ENCODE measurements at regions not wholly inside any gene's neighbourhood (a gene's known extent, or its start where the extent isn't known, plus 50 kb on each side); places are given as distances from the start of the nearest gene placed in this dataset.
A peak's percentile ranks its signal among the peaks of the same experiment; 100 is the strongest.
"Not testable (repeated sequence)": the region's sequence is repeated elsewhere in the genome, so short reads cannot be mapped to it uniquely, and the experiment has no call there.

GRCh38 chr5:125874057-125874456 is 549.2 kb upstream of the GRAMD2B start:
- DNase-seq (ENCODE audit: low read depth, low spot score), result no peak
- peak overlapping the region; percentile 54 for H3K27ac ChIP-seq

DNA sequence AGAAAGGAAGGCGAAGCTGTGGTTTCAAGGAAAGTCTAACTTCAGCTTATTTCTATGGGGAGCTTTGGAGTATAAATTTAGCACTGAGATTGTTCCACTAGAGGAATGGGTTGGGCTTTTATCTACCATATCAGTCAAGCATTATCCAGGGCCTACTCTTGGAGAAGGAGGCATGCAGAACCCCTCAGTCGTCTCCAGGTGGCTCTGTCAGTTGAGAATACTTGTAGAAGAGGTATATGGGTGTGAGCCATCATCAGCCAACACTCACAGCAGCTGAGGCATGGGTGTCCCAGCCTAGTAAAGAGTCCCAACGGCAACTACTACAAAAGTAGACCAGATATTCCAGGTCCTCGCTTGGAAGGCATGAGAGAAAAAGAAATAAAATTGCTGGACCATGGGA is 548.5 kb upstream of the GRAMD2B start:
- DNase-seq (ENCODE audit: low read depth, low spot score), result no peak

DNA sequence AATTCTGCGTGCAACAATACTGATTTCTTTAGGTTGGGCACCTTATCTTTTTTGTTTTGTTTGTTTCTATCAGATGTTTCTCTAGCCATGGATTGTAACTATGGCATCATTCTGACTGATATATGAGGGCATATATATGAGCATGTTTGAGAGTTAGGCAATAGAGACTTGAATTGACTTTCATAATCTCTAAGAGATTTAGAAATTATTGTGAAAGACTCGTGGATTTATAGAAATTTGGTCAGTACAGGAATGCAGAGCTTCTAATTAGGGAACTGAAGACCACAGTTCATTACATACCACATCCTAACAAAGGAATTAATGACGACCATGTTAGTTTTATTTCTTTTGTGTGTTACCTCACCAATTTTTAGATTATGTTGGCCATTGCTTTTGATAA is 546.0 kb upstream of the GRAMD2B start:
- no peak for DNase-seq (ENCODE audit: low read depth, low spot score)
- H3K27ac ChIP-seq, result no peak overlapping the region

More for the DNA sequence above, 548.5 kb upstream of the GRAMD2B start:
- peak overlapping the region; percentile 54 for H3K27ac ChIP-seq

- H3K27ac ChIP-seq, result peak overlapping the region; percentile 61
Measured at GRCh38 chr5:125882061-125882460, 541.1 kb upstream of the GRAMD2B start.

DNA sequence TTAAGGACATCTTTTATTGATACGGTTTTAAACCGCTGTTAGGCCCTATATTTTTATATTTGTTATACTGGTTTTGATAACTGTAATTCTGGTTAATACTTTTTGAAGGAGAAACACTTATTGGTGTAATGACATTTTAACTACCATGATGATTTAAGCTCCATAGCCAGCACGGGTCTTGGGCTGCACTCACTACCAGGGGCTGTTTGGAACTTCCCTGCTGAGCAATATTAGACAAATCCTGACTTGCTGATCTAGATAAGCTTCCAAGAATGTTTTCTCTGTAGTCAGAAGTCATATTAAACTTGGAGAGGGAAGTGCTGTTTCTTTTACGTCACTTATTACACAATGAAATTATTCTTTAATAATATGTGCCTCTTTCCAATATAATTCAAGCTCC is 540.0 kb upstream of the GRAMD2B start:
- H3K27ac ChIP-seq, result peak overlapping the region; percentile 61

More at GRCh38 chr5:125882061-125882460, 541.1 kb upstream of the GRAMD2B start:
- DNase-seq (ENCODE audit: low read depth, low spot score), result no peak

GRCh38 chr5:125888358-125888757 is 534.9 kb upstream of the GRAMD2B start:
- DNase-seq (ENCODE audit: low read depth, low spot score), result no peak
- H3K27ac ChIP-seq, result no peak overlapping the region

More for the DNA sequence above, 540.0 kb upstream of the GRAMD2B start:
- peak; percentile 81 for DNase-seq (ENCODE audit: low read depth, low spot score)

DNA sequence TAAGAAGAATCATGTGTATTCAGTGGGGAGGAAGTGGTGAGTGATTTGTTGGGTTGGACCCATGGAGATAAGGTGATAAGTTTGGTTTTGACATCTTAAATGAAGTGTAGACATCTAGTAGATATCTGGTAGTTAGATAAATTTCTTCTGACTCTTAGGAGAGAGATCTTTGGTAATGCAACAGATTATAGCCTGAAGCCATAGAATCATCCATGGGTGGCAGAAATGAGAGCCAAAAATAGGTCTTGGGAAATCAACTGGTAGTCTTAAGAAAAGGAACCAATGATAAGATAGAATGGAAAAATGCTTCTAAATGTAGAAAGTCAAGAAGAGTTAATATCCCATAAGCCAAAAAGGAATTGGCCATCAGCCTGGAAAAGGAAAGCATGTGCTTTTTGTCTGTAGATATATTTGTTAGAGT is 532.7 kb upstream of the GRAMD2B start:
- no peak for DNase-seq (ENCODE audit: low read depth, low spot score)

GRCh38 chr5:125891061-125891725 is 532.0 kb upstream of the GRAMD2B start:
- DNase-seq (ENCODE audit: low read depth, low spot score), result no peak
- peak overlapping the region; percentile 47 for H3K27ac ChIP-seq

More for the DNA sequence above, 532.7 kb upstream of the GRAMD2B start:
- peak overlapping the region; percentile 47 for H3K27ac ChIP-seq

DNA sequence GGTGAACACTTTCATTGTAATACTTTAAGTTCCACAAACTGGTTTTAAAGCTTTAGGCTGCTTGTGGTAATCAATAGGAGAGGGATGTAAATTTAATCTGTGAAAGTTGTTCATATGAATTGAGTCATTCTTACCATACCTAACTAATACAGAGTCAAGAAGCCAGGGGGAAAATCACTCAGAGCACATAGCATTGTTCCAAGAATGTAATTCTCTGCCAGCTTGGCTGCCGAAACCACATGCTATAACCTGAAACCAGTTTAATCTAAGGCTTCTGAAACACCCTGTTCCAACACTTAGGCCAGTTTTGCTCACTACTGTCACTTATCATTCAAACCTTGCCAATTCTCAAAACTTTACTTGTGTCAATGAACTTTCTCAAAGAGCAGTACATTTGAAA is 528.8 kb upstream of the GRAMD2B start:
- peak overlapping the region; percentile 30 for H3K27ac ChIP-seq
- DNase-seq (ENCODE audit: low read depth, low spot score), result no peak

DNA sequence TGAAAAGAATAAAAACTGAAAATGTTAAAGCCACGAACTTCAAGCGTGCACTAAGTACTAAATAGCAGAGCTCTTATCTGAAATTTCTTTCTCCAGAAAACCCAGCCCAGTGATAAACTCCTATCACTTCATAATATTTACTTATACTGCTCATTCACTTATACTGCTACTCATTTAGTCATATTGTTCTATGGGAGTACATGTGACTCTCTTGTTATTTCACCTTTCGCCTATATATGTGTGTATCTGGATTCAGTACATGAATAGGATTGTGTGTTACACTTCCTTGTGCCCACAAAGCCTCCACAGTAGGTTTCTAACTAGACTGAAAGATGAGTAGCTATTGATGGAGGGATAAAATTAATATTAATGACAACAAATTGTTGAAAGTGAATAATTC is 526.8 kb upstream of the GRAMD2B start:
- H3K27ac ChIP-seq, result no peak overlapping the region
- DNase-seq (ENCODE audit: low read depth, low spot score), result no peak

DNA sequence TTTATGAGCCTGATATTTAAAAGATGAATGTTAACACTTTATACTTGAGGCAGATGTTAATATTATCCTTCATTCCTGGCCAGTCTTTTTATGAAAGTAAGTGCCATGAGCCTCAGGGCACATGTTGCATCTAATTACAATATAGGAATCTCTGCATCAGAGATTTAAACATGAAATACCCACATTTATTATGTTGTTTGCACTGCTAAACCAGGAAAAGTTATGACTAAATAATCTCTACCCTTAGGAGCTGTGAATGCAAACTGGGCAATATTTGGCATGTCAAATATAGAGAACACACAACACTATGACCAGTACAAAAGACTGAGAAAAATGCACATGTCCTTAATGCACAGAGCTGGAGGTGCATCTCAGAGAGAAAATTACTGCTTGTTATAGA is 526.1 kb upstream of the GRAMD2B start:
- H3K27ac ChIP-seq, result no peak overlapping the region
- no peak for DNase-seq (ENCODE audit: low read depth, low spot score)

GRCh38 chr5:125898851-125899405 is 524.3 kb upstream of the GRAMD2B start:
- DNase-seq (ENCODE audit: low read depth, low spot score), result no peak

DNA sequence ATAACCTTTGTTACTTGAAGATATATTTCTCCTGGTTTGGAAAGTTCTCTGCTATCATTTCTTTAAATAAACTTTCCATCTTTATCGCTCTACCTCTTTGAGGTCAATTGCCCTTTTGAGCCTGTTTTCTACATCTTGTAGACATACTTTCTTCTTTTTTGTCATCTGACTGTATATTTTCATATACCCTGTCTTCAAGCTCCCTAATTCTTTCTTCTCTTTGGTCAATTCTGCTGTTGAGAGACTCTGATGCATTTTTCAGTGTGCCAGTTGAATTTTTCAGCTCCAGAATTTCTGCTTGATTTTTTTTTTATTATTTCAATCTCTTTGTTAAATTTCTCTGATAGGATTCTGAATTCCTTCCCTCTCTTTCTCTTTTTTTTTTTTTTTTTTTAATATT is 511.2 kb upstream of the GRAMD2B start:
- DNase-seq (ENCODE audit: low read depth, low spot score), result no peak

More at GRCh38 chr5:125898851-125899405, 524.3 kb upstream of the GRAMD2B start:
- no peak overlapping the region for H3K27ac ChIP-seq

GRCh38 chr5:125913200-125913599 is 510.0 kb upstream of the GRAMD2B start:
- H3K27ac ChIP-seq, result no peak overlapping the region
- no peak for DNase-seq (ENCODE audit: low read depth, low spot score)

More for the DNA sequence above, 511.2 kb upstream of the GRAMD2B start:
- H3K27ac ChIP-seq, result no peak overlapping the region

DNA sequence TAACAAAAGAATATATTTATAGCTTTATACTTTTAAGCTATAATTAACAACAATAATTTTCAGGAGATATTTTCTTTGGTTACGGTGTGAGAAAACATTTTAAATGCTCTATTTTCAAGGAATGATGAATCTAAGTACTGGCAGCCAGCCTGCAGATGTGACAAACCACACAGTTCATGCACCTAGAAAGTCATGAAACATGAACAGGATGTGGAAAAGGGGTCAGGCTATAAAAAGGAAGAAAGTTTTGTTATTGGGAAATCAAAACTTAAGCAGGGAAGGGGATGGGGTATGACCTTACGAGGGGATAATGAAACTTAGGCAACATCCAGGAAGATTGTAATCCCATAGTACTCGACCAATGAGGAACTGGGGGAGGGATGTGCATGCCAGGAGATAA is 508.7 kb upstream of the GRAMD2B start:
- DNase-seq (ENCODE audit: low read depth, low spot score), result no peak
- H3K27ac ChIP-seq, result no peak overlapping the region

GRCh38 chr5:125923958-125924357 is 499.3 kb upstream of the GRAMD2B start:
- not testable (repeated sequence) for DNase-seq (ENCODE audit: low read depth, low spot score)

DNA sequence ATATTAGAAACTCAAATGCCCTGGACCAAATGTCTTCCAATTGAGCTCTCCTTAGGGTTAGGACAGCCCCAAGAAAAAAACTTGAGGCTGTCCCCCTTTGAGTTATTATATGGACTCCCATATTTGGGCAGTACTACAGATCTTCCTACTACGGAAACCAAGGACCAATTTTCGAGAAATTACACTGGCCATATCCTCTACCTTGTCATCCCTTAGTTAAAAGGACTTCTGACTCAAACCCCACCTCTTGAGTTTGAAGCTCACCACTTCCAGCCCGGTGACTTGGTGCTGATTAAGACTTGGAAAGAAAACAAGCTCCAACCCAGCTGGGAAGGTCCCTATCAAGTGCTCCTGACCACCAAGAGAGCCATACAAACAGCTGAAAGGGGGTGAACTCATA is 497.0 kb upstream of the GRAMD2B start:
- no peak overlapping the region for H3K27ac ChIP-seq
- no peak for DNase-seq (ENCODE audit: low read depth, low spot score)

More at GRCh38 chr5:125923958-125924357, 499.3 kb upstream of the GRAMD2B start:
- H3K27ac ChIP-seq, result not testable (repeated sequence)

DNA sequence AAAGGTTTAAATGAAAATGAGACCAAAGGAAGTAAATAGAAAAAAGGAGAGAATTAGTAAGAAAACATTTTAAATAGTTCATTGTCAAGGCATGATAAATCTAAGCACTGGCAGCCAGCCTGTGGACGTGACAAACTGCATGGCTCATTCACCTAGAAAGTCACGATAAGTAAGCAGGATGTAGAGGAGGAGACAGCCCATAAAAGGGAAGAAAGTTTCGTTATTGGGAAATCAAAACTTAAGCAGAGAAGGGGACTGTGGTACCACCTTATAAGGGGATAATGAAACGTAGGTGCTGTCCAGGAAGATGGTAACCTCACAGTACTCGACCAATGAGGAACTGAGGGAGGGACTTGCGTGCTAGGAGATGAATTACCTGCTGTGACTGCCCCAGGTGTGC is 494.5 kb upstream of the GRAMD2B start:
- no peak for DNase-seq (ENCODE audit: low read depth, low spot score)
- H3K27ac ChIP-seq, result peak overlapping the region; percentile 16

DNA sequence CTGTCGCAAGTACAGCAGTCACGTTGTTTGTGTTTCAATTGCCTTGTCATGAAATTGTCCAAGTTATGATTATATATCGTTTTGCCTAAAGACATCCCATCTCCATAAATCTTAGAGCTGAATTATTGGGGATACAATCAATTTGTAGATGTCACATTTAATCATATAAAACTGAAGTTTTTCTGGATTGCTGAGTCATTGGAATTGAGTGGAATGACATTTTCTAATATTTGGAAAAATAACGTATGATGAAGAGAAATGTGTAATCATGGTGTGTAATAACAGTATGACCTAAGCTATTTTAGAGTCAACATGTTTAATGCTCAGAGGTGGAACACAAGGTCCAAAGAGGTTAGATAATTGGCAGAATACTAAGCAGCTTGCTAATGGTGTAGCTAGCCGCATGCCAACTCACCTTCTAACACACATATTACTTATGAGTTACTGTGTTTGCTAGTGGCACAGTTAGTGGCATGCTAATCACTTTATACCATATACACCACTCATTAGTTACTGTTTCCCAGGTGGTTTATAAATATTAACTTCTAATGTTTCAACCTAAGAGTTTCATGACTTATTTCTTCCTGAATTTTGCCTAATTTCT is 473.1 kb upstream of the GRAMD2B start:
- DNase-seq (ENCODE audit: low read depth, low spot score), result no peak
- H3K27ac ChIP-seq, result no peak overlapping the region

DNA sequence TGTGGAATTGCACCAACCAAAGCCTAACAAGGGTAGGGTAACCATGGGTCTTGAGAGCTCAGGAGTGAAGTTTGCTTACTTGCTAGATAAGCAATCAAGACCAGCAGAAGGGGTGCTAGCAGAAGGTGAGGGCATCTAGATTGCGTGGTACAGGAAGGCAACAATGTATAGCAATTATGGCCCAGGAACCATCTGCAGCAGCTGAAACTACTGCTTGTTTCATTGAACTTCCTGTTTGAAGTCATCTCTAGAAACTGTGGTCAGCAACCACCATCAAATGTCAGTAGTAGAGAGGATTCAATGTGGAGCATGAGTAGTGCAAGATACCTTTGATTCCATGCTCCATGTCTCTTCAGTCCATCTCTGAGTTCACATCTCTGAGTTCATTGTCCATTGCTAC is 462.1 kb upstream of the GRAMD2B start:
- H3K27ac ChIP-seq, result no peak overlapping the region
- no peak for DNase-seq (ENCODE audit: low read depth, low spot score)

GRCh38 chr5:125965577-125965976 is 457.6 kb upstream of the GRAMD2B start:
- DNase-seq (ENCODE audit: low read depth, low spot score), result no peak
- H3K27ac ChIP-seq, result no peak overlapping the region
